A673 (cell line): ENCODE measurements at regions not wholly inside any gene's neighbourhood (a gene's known extent, or its start where the extent isn't known, plus 50 kb on each side); places are given as distances from the start of the nearest gene placed in this dataset.

ENCODE experiments used
- BruUV-seq: library from RNA; stranded (reverse); fragments of 400-500 nt; replicated peaks from 2 replicates; lab custom pipeline; 2021; lab: Mats Ljungman, UMichigan
- CTCF ChIA-PET: fragments of 300-600 bp; sonication (Branson Sonifier 250); formaldehyde crosslinking; loops from one replicate; lab custom pipeline; 2022; ENCODE audit warnings: antibody characterized with exemption; lab: Charles Lee
- POLR2A ChIA-PET: fragments of 300-600 bp; sonication (Branson Sonifier 250); formaldehyde crosslinking; loops from one replicate; lab custom pipeline; 2022; ENCODE audit warnings: antibody characterized with exemption; ENCODE audit not compliant: low non-redundant PET; lab: Charles Lee
- DNase-seq: peaks from one replicate; pipeline ENCODE4 v3.0.0-alpha.2; 2015; ENCODE audit warnings: low spot score
- H3K27ac ChIP-seq: fragments of 200-600 bp; sonication (generic); 2 replicates; pipeline ENCODE4 v1.5.1; 2016; ENCODE audit warnings: mixed run types, low read depth, mild to moderate bottlenecking, mixed read lengths, antibody characterized with exemption, low read length; ENCODE audit not compliant: poor library complexity, severe bottlenecking
- H3K27me3 ChIP-seq: fragments of 200-600 bp; sonication (generic); replicated peaks from 2 replicates; pipeline ENCODE4 v1.6.1; 2017; ENCODE audit warnings: mixed run types, low read depth, mild to moderate bottlenecking, mixed read lengths, antibody characterized with exemption, low read length; ENCODE audit not compliant: insufficient read depth, poor library complexity
- H3K36me3 ChIP-seq: fragments of 200-600 bp; sonication (generic); 2 replicates; pipeline ENCODE4 v1.6.1; 2016; ENCODE audit warnings: mixed run types, mild to moderate bottlenecking, mixed read lengths, antibody characterized with exemption, low read length; ENCODE audit not compliant: insufficient read depth, poor library complexity, severe bottlenecking
- H3K4me1 ChIP-seq: fragments of 200-600 bp; sonication (generic); 2 replicates; pipeline ENCODE4 v1.6.1; 2017; ENCODE audit warnings: mixed run types, mild to moderate bottlenecking, mixed read lengths, antibody characterized with exemption, low read length; ENCODE audit not compliant: insufficient read depth, poor library complexity, severe bottlenecking
- H3K4me3 ChIP-seq: fragments of 200-600 bp; sonication (generic); 2 replicates; pipeline ENCODE4 v1.5.1; 2016; ENCODE audit warnings: low read depth, mixed run types, mild to moderate bottlenecking, mixed read lengths, low read length; ENCODE audit not compliant: poor library complexity, severe bottlenecking
- H3K9me3 ChIP-seq: fragments of 200-600 bp; sonication (generic); 2 replicates; pipeline ENCODE4 v1.6.1; 2016; ENCODE audit warnings: mixed run types, low read depth, mild to moderate bottlenecking, mixed read lengths, antibody characterized with exemption, low read length; ENCODE audit not compliant: poor library complexity, severe bottlenecking
- CTCF ChIP-seq: fragments of 300-800, 200-600 bp; sonication (generic); conservative IDR thresholded peaks from 2 replicates; pipeline ENCODE4 v1.5.1; 2017; ENCODE audit warnings: low read depth, mild to moderate bottlenecking, antibody characterized with exemption, low read length, moderate library complexity, mixed read lengths
- EZH2 ChIP-seq: fragments of 200-600 bp; sonication (generic); IDR thresholded peaks from 2 replicates; pipeline ENCODE4 v1.6.1; 2017; ENCODE audit warnings: borderline replicate concordance, low read depth, mild to moderate bottlenecking, mixed read lengths, antibody characterized with exemption, low read length; ENCODE audit not compliant: poor library complexity, severe bottlenecking
- intact Hi-C: fragments of 100-400 bp; cut with micrococcal nuclease; formaldehyde crosslinking; loops from one replicate; pipeline ENCODE4 v1.10.0; 2022; ENCODE audit not compliant: unreplicated experiment

GRCh38 chr1:185393205-185393604 lies 76.2 kb upstream of the IVNS1ABP start:
- no peaks in the 10 kb centered on the region for H3K27me3 ChIP-seq
- ChIA-PET CTCF (no interaction called here), POLR2A (interaction anchor here (0.6 kb wide), 1 partner anchor 105 kb away, joined by 3 read pairs; no protein-coding TSS in a partner anchor)
- H3K36me3 ChIP-seq = no peaks in the 10 kb centered on the region
- no peak overlapping the region for H3K4me3 ChIP-seq
- no peak for TF ChIP-seq CTCF
- TF ChIP-seq EZH2 = no peak
- no peak for DNase-seq
- intact Hi-C loops = no loop called here
- no peaks in the 10 kb centered on the region for H3K9me3 ChIP-seq
- no peaks in the 10 kb centered on the region for H3K4me1 ChIP-seq
- BruUV-seq = no TSS peak
- H3K27ac ChIP-seq = no peak overlapping the region

GRCh38 chr1:185388815-185389214 lies 71.8 kb upstream of the IVNS1ABP start:
- BruUV-seq = no TSS peak

GRCh38 chr1:185388346-185388745 lies 71.3 kb upstream of the IVNS1ABP start:
- POLR2A ChIA-PET = no interaction called here

More at GRCh38 chr1:185388815-185389214, 71.8 kb upstream of the IVNS1ABP start:
- CTCF ChIA-PET = no interaction called here
- Histone ChIP-seq H3K27ac (no peak overlapping the region), H3K4me3 (no peak overlapping the region), H3K9me3 (no peaks in the 10 kb centered on the region), H3K36me3 (no peaks in the 10 kb centered on the region), H3K4me1 (no peaks in the 10 kb centered on the region), H3K27me3 (no peaks in the 10 kb centered on the region)
- POLR2A ChIA-PET = no interaction called here
- DNase-seq = no peak
- TF ChIP-seq CTCF (no peak), EZH2 (no peak)
- intact Hi-C loops = no loop called here

More at GRCh38 chr1:185388346-185388745, 71.3 kb upstream of the IVNS1ABP start:
- BruUV-seq = no TSS peak
- CTCF ChIA-PET = no interaction called here
- Histone ChIP-seq H3K9me3 (no peaks in the 10 kb centered on the region), H3K4me3 (no peak overlapping the region), H3K27ac (no peak overlapping the region), H3K4me1 (no peaks in the 10 kb centered on the region), H3K36me3 (no peaks in the 10 kb centered on the region), H3K27me3 (no peaks in the 10 kb centered on the region)
- no peak for DNase-seq
- TF ChIP-seq CTCF = no peak
- no peak for TF ChIP-seq EZH2
- intact Hi-C loops = no loop called here
